ENCODE measurements at regions not wholly inside any gene's neighbourhood (a gene's known extent, or its start where the extent isn't known, plus 50 kb on each side); places are given as distances from the start of the nearest gene placed in this dataset.

DNA sequence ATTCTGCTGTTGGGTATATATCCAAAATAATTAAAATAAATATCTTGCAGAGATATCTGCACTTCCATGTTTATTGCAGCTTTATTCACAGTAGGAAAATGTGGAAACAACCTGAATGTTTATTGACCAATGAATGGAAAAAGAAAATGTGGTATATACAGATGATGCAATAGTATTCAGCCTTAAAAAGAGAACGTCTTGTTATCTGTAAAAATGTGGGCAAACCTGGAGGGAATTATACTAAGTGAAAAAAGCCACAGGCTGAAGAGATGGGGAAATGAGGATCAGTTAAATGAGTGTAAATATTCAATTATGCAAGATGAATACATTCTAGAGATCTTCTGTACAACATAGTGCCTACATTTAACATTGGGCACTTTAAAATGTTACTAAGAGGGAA, 766.1 kb upstream of the IGFBP3 start:
- DNase-seq (ENCODE audit: low spot score) (no peak), FAIRE-seq (no peak)

DNA sequence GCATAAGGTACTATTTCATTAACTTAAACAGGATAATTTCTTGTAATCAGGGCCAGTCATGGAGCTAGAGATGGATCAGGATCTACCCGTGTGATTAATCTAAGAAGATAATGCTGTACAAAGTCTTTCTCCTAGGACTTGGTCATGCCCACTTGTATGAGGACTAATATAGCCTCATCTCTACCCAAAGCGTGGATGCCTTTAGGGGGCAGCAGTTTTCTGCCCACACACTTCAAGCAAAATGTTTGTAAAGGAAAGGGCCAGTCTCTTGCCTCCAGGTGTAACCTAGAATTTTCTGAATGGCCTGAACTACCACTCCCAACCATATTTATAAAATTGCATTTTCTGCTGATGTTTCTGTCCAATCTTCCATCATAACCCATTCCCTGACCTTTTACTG, 764.0 kb upstream of the IGFBP3 start:
- DNase-seq (ENCODE audit: low spot score) (no peak), FAIRE-seq (no peak)

DNA sequence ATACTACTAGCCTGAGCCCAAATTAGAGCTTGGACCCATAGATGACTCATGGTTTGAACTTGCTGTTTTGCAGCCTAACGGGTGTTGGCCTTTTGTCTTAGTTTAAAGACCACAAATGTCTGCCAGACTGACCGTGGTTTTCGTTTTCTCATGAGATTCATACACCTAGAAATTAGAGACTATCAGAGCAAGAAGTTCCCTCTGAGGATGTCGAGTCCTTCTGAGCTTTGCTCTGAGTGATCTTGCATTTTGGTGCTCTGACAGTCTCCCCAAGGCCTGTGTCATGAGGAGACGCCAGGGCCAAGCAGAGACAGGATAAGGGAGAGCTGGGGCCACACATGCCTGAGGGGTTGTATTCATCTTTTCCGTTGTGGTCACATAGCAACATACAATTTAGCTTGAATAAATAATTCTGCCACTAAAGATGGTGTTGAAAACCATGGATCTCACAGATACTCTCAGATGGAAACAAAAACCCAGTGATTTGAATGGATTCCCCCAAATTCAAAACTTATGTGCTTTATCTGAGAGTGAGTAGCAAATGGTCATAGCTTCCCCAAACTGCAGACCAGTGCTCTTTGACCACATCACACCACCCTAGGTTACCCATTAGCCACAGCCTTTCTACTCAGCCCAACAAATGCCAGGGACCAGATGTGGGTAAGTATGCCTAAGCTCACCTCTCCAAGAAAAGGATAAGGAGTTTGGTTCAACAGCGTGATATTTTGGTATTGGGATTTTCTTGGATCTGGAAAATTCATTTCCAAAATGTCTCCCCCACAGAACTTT, 762.0 kb upstream of the IGFBP3 start:
- FAIRE-seq (no peak), DNase-seq (ENCODE audit: low spot score) (no peak)

DNA sequence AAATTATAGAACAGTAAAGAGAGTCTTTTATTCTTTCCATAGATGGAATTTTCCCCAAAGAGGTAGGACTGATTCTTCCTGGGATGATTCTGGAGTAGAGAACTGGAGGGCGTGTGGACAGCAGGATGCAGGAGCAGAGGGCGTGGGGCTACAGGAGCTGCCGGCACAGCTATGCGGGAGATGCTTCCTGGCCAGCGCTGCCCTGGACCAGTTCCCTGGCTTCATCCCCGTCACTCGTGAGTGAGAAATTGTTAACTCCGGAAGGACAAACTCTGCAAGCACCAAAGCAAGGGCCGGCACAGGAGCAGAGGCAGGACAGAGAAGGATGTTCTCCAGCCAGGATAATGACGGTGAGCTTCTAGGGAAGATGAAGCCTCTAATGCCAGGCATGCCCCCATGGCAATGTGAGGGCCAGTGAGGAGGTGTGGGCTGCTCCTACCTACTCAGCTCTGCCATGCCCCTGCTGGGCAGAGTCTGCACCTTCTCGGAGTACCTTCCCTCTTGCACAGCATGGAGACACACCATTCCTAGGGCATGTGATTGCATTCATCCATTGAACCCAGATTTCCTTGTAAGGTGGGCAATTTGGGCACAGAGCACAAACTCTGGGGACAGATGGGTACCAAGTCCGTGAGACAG, 760.9 kb upstream of the IGFBP3 start:
- DNase-seq (ENCODE audit: low spot score) (no peak), FAIRE-seq (no peak)

DNA sequence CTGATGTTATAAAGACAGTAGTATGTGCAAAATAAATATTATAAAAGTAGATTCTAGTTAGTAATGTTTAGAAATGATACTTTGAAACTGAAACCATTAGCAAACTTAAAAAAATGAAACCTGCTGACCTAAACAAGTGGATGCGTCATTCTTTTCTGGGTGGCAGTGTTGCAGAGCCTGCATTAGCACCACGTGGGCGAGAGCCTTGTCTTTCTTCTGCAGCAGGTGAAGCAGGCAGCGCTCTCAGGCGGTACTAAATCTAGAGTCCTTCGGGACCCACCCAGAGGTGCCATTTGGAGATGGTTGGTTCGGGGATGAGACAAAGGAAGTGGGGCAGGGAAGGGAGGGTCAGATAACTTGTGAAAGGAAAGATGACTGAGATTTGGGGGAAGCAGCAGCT, 759.1 kb upstream of the IGFBP3 start:
- FAIRE-seq (no peak), DNase-seq (ENCODE audit: low spot score) (peak; percentile 42)

DNA sequence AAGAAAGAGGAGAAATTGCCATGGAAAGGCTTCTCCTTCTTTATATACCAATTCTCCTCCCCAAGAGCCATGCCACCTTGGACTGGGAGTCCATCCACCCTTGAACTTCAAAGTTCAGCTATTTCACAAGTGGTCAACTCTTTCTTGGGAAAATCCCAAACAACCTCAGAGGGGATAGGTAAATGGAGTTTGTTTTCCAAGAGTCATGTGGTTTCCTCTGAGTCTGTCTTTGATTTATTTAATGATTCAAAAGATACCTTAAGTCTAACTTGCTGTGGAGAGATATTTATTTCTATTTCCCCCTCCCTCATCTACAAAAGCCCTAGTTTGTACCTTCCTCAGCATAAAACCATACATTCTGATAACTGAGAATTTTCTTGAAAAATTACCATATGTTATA, 758.6 kb upstream of the IGFBP3 start:
- DNase-seq (ENCODE audit: low spot score) (no peak), FAIRE-seq (no peak)

DNA sequence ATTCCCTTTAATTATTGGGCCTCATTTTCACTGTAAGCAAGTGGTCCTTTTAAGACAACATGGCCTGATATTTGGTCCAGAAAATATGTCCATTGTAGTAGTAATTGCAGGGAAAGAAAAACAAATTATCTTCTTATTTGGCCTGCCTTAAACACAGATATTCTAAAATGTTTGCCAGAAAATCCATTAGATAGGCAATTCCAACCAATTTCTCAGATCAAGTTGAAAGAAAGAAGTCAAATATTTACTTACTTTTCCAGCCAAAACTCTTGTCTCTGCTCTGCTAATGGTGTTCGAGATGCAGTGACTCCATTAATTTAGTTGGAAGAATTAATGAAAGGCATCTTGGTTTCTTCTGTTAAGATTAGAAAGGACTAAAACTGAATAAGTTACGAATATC, 757.3 kb upstream of the IGFBP3 start:
- DNase-seq (ENCODE audit: low spot score) (no peak), FAIRE-seq (no peak)

DNA sequence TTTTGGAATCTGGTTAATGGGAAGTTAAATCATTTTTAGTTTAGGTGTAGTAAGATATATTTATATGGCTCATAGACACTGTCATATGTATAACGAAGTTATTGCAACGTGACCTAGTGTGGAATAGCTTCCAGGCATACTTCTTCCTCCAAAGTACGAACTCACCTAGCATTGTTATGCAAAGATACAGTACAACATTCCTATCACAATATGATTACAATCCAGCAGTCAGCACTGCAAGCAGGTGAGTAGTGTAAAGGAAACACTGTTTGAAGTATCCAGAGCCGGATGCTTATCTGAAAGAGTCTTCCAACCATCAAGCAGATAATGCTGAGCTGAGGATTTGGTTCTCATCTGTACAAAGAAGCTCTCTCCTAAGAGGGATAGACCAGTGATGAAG, 754.4 kb upstream of the IGFBP3 start:
- no peak for FAIRE-seq

DNA sequence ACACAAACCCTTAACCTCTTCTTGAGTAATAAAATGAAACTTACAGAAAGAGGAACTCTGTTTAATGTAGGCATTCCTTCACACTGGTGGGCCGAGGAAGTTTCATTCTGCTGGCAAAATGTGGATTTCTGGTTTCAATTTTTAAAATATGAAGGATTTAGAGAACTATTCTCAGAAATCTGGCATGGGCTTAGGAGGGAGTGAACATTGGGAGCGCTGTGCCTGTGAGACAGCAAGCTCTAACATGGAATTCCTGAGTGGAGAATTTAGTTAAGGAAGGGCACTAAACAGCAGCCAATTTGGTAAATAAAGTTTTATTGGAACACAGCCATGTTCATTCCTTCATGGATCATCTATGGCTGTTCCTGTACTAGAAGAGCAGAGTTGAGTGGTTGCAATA, 751.8 kb upstream of the IGFBP3 start:
- FAIRE-seq: no peak
- no peak for DNase-seq (ENCODE audit: low spot score)

More for the DNA sequence above, 754.4 kb upstream of the IGFBP3 start:
- no peak for DNase-seq (ENCODE audit: low spot score)

DNA sequence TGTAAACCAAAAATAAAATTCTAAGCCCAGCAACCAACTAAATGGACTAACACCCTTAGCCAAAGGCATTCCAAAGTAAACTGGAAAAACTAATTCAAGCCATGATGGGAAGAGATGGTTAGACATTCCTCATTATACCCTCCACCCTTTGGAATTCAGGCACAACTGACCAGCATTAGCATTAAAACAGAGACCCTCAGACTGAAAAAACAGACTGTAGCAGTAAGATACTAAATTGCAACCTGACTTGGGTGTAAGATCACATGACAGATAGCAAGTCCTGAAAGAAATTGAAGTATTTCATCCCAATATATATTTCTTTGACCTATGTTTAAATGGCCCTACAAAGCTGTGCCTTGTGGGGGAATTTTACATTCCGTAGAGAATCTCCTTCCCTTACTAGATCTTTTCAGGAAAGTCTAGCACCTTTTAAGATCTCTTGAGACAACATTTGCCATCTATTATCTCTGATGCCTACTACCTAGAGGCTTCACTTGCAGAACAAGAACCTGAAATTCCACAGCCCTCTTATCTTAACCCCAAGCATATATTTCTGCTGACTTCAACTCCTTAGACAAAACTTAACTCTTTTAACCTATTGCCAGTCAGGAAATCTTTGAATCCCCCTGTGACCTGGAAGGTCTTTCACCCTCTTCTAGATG, 750.2 kb upstream of the IGFBP3 start:
- FAIRE-seq (no peak), DNase-seq (ENCODE audit: low spot score) (no peak)

DNA sequence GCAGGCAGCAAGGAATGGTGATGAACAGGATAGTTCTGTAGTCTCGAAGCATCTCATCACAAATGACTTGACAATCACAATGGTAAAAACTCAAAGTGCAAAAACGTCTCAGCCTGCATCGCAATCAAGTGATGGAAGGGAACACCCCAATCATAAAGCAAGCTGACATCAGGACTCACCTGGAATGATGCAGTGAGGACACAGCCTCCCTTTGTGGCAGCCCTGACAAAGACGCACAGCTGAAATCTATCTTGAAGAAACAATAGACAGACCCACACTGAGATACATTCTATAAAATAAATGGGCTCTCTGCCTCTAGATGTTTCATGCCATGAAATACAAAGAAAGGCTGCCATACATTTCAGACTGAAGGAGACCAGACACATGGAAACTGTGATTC, 748.0 kb upstream of the IGFBP3 start:
- FAIRE-seq: no peak
- no peak for DNase-seq (ENCODE audit: low spot score)

DNA sequence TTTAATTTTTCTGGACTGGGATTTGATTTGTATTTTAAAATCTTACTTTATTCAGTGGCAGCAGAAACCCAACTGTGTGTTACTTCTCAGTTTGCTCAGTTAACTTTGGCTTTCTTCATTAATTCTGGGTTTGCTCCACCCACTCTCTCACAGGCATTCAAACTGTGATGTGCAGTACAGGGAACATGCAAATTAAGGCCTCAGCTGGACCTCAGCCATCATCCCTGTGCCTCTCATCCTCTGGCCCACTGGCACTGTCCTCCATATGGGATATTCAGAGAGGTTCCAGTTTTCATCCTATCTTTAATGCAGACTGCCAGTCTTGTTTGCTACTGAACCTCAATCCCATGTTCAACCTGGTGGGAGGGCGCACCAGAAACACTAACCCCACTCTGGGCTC, 743.4 kb upstream of the IGFBP3 start:
- DNase-seq (ENCODE audit: low spot score) (no peak), FAIRE-seq (no peak)

DNA sequence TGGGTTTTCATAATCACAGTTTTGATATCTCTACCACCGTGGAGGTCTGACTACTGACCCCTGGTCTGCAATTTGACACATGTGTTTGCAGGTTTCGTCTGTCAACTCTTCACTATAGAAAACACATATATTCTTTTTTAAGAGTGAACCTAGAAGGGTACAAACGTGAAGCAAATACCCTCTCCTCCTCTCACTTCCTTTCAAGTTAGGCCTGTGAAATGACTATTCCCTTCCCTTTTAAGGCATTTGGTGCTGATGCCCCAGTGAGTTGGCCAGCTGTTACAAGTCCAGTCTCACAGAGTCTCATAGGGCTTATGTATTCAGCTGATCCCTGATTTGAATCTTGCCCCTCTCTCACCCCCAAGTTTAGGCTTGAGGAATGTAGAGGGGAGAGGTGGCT, 742.0 kb upstream of the IGFBP3 start:
- no peak for FAIRE-seq
- DNase-seq (ENCODE audit: low spot score): no peak

DNA sequence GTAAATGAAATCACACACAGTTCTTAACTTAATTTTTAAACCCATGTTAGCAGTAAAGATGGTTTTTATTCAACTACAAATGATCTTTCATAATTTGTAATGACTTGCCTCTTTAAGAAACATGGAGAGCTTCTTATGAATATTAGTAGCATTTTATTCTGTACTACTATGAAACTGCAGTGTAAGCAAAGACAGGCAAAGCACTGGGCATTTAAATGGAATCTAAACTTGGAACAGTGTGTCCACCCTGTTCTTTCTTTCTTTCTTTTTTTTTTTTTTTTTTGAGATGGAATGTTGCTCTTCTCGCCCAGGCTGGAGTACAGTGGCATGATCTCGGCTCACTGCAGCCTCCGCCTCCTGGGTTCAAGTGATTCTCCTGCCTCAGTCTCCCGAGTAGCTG, 740.4 kb upstream of the IGFBP3 start:
- FAIRE-seq (no peak), DNase-seq (ENCODE audit: low spot score) (no peak)

DNA sequence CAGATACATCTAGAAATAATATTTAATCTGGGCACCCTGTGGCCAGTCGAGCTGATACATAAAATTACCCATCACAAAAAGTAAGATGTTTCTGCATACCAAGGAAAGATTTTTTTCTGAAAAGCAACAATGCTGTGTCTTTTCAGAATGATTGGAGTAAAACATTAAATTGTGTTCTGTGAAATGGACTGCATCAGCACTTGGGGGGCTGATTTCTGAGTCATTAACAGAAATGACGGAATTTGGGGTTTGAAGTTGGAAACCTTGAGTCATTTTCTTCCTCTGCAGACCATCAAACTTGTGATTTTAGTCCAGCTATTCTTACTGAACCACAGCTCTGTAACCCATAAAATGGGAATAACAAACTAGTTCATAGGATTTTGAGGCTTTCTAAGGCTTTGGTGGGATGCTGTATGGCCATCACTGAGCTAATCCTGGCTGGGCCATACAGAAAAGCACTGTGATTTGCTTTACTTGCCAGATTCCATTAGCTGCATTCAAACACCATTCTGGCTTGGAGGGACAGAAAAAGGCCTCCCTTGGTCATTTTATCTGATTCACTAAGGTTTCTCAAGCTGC, 739.4 kb upstream of the IGFBP3 start:
- DNase-seq (ENCODE audit: low spot score): no peak
- no peak for FAIRE-seq

DNA sequence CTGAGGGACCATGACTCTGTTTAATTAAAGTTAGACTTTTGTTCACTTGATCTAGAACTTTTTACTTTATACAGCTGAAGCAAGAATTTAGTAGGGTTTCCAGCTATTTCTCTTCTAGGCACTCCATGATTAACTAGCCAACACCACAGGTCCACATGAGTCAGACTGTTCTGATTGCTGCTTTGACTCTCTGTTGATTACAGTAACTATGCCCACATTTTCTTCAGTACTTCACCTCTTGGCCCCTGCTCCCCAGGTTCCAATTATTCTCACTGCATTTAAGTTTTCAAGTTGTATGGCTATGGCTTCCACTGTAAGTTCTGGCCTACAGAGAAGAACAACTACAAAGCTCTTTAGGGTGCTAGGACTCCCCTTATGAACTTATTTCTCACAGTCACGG, 737.2 kb upstream of the IGFBP3 start:
- FAIRE-seq: no peak

DNA sequence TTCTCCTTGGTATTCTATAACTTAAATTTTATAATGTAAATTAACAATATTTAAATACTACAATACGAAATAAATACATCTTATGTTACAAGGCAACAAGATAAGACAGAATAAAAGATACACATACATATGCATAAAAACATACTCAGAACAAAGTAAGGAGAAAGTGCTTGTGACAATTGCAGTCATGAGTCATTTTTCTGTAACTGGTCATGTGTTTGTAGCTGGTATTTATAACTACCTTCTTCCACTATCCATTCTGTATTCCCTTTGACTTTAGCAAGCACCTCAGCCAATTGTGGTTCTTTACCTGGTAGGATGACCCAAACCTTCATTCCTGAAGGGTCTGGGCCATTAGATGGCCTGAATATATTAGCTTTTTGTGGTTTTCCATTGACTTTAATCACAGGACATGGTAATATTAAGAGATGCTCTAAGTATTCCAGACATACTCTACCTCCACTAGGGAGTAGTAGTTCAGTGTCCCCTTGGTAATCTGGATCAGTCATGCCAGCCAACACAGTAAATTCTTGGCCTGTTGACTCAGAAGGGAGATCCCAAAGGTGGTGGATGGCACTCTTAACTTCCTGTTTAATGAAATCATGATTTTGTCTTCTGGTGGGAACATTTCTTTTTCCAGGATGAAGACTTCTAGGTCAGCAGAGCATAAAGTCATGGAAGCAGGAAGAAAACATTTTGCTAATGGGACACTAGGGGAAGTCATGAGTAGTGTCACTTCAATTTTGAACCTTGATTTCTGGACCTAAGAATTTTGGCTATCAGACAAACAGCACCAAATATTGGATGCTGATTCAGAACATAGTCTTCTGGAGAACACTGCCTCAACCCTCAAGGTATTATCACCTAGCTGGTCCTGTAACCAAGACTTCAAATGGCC, 733.7 kb upstream of the IGFBP3 start:
- no peak for FAIRE-seq
- DNase-seq (ENCODE audit: low spot score): peak; percentile 35

More for the DNA sequence above, 737.2 kb upstream of the IGFBP3 start:
- DNase-seq (ENCODE audit: low spot score): no peak

DNA sequence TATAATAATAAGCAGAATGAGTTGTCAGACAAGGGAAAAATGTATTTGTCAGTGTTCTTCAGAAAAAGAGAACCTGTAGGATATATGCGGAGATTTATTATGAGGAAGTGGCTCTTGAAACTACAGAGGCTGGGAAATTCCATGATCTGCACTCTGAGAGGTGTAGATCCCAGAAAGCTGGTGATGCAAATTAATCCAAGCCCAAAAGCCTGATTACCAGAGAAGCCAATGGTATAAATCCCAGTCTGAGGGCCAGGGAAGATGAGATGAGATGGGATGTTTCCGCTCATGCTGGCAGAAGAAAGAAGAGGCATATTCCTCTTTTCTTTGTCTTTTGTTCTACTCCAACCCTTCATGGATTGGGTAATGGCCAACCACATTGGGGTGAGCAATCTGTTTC, 732.8 kb upstream of the IGFBP3 start:
- FAIRE-seq: no peak

DNA sequence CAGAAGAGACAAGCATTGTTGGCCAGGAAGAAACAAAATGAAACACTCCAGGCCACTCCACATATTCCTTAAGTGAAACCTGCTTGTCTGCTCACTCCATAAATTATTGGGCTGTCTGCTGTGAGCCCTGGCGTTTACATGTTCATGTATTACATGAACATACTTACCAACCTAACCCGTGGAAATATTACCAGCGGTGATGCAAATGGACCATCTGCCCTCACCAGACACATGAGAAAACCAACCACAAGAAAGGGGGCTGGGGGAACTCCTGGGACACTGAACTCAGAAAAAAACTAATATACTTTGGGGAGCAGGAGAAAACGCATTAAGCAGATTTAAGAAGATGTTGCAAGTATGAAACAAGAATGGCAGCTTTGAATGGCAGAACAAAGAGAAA, 731.2 kb upstream of the IGFBP3 start:
- DNase-seq (ENCODE audit: low spot score): no peak
- no peak for FAIRE-seq

More for the DNA sequence above, 732.8 kb upstream of the IGFBP3 start:
- DNase-seq (ENCODE audit: low spot score): no peak

DNA sequence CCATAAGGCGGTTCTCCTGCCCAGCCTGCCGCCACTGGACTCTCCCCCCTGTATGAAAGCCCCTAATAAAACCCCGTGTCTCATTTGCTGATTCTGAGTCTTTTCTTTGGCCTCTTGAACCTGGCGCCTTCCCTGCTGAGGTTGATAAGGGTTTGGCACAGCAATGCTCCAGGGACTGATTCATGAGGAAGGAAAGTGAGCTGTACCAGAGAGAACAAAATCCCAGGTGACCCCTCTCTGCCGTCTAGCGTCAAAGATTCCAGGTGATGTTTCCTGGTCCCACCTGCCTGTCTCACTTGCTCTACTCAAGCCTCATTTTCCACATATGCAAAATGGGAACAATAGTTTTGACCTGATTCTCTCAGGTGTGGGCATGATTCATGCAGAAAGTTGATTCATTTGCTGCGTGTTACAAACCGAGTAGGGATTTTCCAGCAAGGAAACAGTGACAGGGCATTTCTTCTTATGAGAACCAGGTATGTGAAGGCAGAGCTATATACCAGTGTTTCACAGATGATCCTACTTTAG, 730.6 kb upstream of the IGFBP3 start:
- peak; percentile 23 for DNase-seq (ENCODE audit: low spot score)
- peak; percentile 74 for FAIRE-seq

DNA sequence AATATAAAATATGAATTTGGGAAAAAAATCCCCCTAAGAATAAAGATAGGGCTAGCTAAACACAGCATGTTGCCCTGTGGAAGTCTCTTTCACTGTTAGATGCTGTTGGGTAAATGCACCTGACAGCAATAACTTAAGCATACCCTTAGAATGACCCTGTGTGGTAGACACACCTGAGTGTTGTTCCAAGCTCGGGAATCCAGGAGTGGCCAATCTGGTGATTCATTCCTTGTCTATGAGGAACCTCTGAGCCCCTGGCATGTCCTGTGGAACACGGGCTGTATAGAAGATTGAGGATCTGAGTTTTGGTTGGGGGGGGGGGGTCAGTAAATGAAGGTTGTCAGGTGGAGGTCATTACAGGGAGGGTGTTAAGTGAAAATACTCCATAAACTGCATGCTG, 730.0 kb upstream of the IGFBP3 start:
- DNase-seq (ENCODE audit: low spot score) (peak; percentile 66), FAIRE-seq (peak; percentile 92)

Data from urothelium cell line (cell line).